Endothelial cell of umbilical vein (primary cell): ENCODE measurements at regions not wholly inside any gene's neighbourhood (a gene's known extent, or its start where the extent isn't known, plus 50 kb on each side); places are given as distances from the start of the nearest gene placed in this dataset.

Source experiments
- BruUV-seq: library from RNA; stranded (reverse); fragments of 400-500 nt; replicated peaks from 2 replicates; lab custom pipeline; 2021; lab: Mats Ljungman, UMichigan
- CTCF ChIA-PET: fragments of 300-600, 350-600 bp; sonication (Branson Sonifier 250); formaldehyde crosslinking; loops from one replicate; lab custom pipeline; 2021; ENCODE audit warnings: antibody characterized with exemption, inconsistent platforms; lab: Charles Lee
- POLR2A ChIA-PET: fragments of 300-600, 350-600 bp; sonication (Branson Sonifier 250); formaldehyde crosslinking; loops from one replicate; lab custom pipeline; 2021; ENCODE audit warnings: antibody characterized with exemption, inconsistent platforms; lab: Charles Lee
- DNase-seq: peaks from one replicate; pipeline ENCODE4 v3.0.0-alpha.2; 2011; ENCODE audit warnings: low read depth, low spot score
- FAIRE-seq: peaks from 2 replicates; lab custom pipeline; 2011; peaks lifted over from hg19 to GRCh38; lab: Jason Lieb, UNC
- H2AFZ ChIP-seq: 2 replicates; pipeline ENCODE4 v1.6.0; 2012; ENCODE audit warnings: low read depth, low read length, control low read depth, inconsistent platforms
- H3K27ac ChIP-seq: 2 replicates; pipeline ENCODE4 v1.5.1; 2011; ENCODE audit warnings: low read depth, mild to moderate bottlenecking, control low read depth, low read length, moderate library complexity; ENCODE audit not compliant: insufficient read depth
- H3K27me3 ChIP-seq, 2 experiments: 2 replicates each; pipeline versions ENCODE4 v1.6.0 to v1.6.1; 2011; ENCODE audit warnings: low read length in 2 of 2, mixed read lengths in 1 of 2; ENCODE audit not compliant: control insufficient read depth in 2 of 2, insufficient read depth in 2 of 2
- H3K36me3 ChIP-seq, 2 experiments: 2 replicates in 1 of 2; 3 replicates in 1 of 2; pipeline ENCODE4 v1.5.1; 2011; ENCODE audit warnings: low read length in 2 of 2, mild to moderate bottlenecking in 1 of 2, moderate library complexity in 1 of 2; ENCODE audit not compliant: control insufficient read depth in 2 of 2, insufficient read depth in 2 of 2; ENCODE audit errors: extremely low read depth in 1 of 2
- H3K4me1 ChIP-seq: 3 replicates; pipeline ENCODE4 v1.5.1; 2011; ENCODE audit warnings: mild to moderate bottlenecking, low read length; ENCODE audit not compliant: control insufficient read depth, insufficient read depth; ENCODE audit errors: extremely low read depth
- H3K4me2 ChIP-seq: 2 replicates; pipeline ENCODE4 v1.6.1; 2011; ENCODE audit warnings: low read length, control low read depth, mixed read lengths; ENCODE audit not compliant: insufficient read depth
- H3K4me3 ChIP-seq, 3 experiments: fragments of 200-600 bp in 1 of 3; sonication (generic), shearing (Covaris generic) in 1 of 3; replicated peaks in 1 of 3; 2 replicates each; pipeline ENCODE4 v1.5.1; 2011 to 2016; ENCODE audit warnings: control low read depth in 3 of 3, low read length in 3 of 3, mild to moderate bottlenecking in 2 of 3, inconsistent platforms in 1 of 3, low read depth in 1 of 3, moderate library complexity in 1 of 3; ENCODE audit not compliant: insufficient read depth in 1 of 3
- H3K79me2 ChIP-seq: 2 replicates; pipeline ENCODE4 v1.6.0; 2012; ENCODE audit warnings: low read length, inconsistent platforms; ENCODE audit not compliant: control insufficient read depth, insufficient read depth
- H3K9ac ChIP-seq: replicated peaks from 2 replicates; pipeline ENCODE3; 2011; ENCODE audit warnings: low read length, control low read depth; ENCODE audit not compliant: insufficient read depth; ENCODE audit errors: extremely low read depth
- H3K9me1 ChIP-seq: replicated peaks from 3 replicates; pipeline ENCODE4 v1.6.0; 2011; ENCODE audit warnings: mild to moderate bottlenecking, low read length; ENCODE audit not compliant: control insufficient read depth, insufficient read depth; ENCODE audit errors: extremely low read depth
- H3K9me3 ChIP-seq: replicated peaks from 2 replicates; pipeline ENCODE4 v1.5.1; 2012; ENCODE audit warnings: low read length, inconsistent platforms; ENCODE audit not compliant: control insufficient read depth, insufficient read depth
- H4K20me1 ChIP-seq: replicated peaks from 2 replicates; pipeline ENCODE3; 2011; ENCODE audit warnings: mild to moderate bottlenecking, low read length; ENCODE audit not compliant: control insufficient read depth, insufficient read depth; ENCODE audit errors: extremely low read depth
- EZH2 ChIP-seq: IDR thresholded peaks from 2 replicates; pipeline ENCODE4 v1.6.1; 2012; ENCODE audit warnings: borderline replicate concordance, low read depth, mild to moderate bottlenecking, moderate library complexity, low read length, inconsistent platforms; ENCODE audit not compliant: severe bottlenecking
- FOS ChIP-seq: IDR thresholded peaks from 2 replicates; pipeline ENCODE4 v1.6.1; 2011; ENCODE audit warnings: mild to moderate bottlenecking, low read length, moderate library complexity, borderline replicate concordance; ENCODE audit not compliant: insufficient read depth
- GATA2 ChIP-seq: IDR thresholded peaks from 2 replicates; pipeline ENCODE4 v1.7.0; 2011; ENCODE audit warnings: low read depth, mild to moderate bottlenecking, moderate library complexity, mixed read lengths, low read length; ENCODE audit not compliant: insufficient read length, insufficient read depth
- JUN ChIP-seq: IDR thresholded peaks from 2 replicates; pipeline ENCODE4 v1.6.1; 2011; ENCODE audit warnings: borderline replicate concordance, low read depth; ENCODE audit not compliant: insufficient read length, insufficient read depth
- MYC ChIP-seq: IDR thresholded peaks from one replicate; pipeline ENCODE4 v1.6.1; 2011; ENCODE audit warnings: mild to moderate bottlenecking, low read depth, low read length
- POLR2A ChIP-seq: IDR thresholded peaks from 2 replicates; pipeline ENCODE4 v1.6.1; 2012; ENCODE audit warnings: low read depth, mild to moderate bottlenecking, control low read depth, low read length
- POLR2AphosphoS5 ChIP-seq: IDR thresholded peaks from 2 replicates; pipeline ENCODE4 v1.6.1; 2012; ENCODE audit warnings: low read depth, mild to moderate bottlenecking, control low read depth, low read length, moderate library complexity; ENCODE audit not compliant: insufficient read depth
- dilution Hi-C: fragments of 300-500 bp; cut with MboI; formaldehyde crosslinking; loops from one replicate; pipeline ENCODE4 v1.15.0; 2019; ENCODE audit warnings: low sequenced_read_pairs; ENCODE audit not compliant: extremely low pct_ligation_motif_present
- intact Hi-C: fragments of 100-400 bp; cut with micrococcal nuclease; formaldehyde crosslinking; loops from one replicate; pipeline ENCODE4 v1.10.0; 2022
- TF ChIP-seq, protein P1 (sequence below): IDR thresholded peaks from 2 replicates; pipeline ENCODE4 v1.6.1; 2011; ENCODE audit not compliant: insufficient read depth, insufficient read length
- TF ChIP-seq, protein P2 (sequence below), 2 donors: IDR thresholded peaks; 1 replicate in 1 of 2; 2 replicates in 1 of 2; pipeline ENCODE4 v1.5.1; 2011; ENCODE audit warnings: low read length in 2 of 2, mild to moderate bottlenecking in 2 of 2, moderate library complexity in 2 of 2, control low read depth in 1 of 2, inconsistent platforms in 1 of 2, low read depth in 1 of 2; ENCODE audit not compliant: insufficient read depth in 1 of 2; ENCODE audit errors: extremely low read depth in 1 of 2

DNA sequence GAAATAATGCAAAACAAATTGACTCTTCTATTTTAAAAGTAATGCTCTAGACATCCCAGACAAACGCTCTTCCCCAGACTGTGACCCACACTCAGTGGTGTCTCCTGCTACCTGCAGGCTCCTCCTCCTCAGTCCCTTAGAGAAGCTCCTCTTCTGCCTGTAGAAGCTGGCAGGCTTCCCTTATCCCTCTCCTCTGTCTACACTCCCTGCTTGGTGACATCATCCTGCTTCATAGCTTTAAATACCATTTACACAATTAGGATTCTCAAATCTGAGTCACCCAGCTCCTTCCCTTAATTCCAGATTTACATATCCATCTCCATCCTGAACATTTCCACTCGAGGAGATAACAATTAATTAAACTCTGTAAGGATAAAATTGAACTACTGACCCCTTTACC lies 167.9 kb downstream of the FBXO15 start:
- H3K4me3 ChIP-seq = no peak overlapping the region
- H2AFZ ChIP-seq = no peak overlapping the region
- H3K9me3 ChIP-seq = no peaks in the 10 kb centered on the region
- no peaks in the 10 kb centered on the region for H3K36me3 ChIP-seq
- no peaks in the 10 kb centered on the region for H4K20me1 ChIP-seq
- H3K27ac ChIP-seq = no peak overlapping the region
- no peak overlapping the region for H3K9ac ChIP-seq
- no TSS peak for BruUV-seq
- intact Hi-C loops (no loop called here), dilution Hi-C loops (no loop called here)
- H3K9me1 ChIP-seq = no peaks in the 10 kb centered on the region
- no peak for FAIRE-seq
- DNase-seq = no peak
- CTCF ChIA-PET = no interaction called here
- POLR2A ChIA-PET = no interaction called here
- H3K79me2 ChIP-seq = no peaks in the 10 kb centered on the region
- no peaks in the 10 kb centered on the region for H3K27me3 ChIP-seq
- H3K4me1 ChIP-seq = no peaks in the 10 kb centered on the region
- no peak for TF ChIP-seq POLR2AphosphoS5
- TF ChIP-seq, protein P1, sequence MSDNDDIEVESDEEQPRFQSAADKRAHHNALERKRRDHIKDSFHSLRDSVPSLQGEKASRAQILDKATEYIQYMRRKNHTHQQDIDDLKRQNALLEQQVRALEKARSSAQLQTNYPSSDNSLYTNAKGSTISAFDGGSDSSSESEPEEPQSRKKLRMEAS = no peak
- no peak for TF ChIP-seq POLR2A
- TF ChIP-seq, protein P2, sequence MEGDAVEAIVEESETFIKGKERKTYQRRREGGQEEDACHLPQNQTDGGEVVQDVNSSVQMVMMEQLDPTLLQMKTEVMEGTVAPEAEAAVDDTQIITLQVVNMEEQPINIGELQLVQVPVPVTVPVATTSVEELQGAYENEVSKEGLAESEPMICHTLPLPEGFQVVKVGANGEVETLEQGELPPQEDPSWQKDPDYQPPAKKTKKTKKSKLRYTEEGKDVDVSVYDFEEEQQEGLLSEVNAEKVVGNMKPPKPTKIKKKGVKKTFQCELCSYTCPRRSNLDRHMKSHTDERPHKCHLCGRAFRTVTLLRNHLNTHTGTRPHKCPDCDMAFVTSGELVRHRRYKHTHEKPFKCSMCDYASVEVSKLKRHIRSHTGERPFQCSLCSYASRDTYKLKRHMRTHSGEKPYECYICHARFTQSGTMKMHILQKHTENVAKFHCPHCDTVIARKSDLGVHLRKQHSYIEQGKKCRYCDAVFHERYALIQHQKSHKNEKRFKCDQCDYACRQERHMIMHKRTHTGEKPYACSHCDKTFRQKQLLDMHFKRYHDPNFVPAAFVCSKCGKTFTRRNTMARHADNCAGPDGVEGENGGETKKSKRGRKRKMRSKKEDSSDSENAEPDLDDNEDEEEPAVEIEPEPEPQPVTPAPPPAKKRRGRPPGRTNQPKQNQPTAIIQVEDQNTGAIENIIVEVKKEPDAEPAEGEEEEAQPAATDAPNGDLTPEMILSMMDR (IDR thresholded peaks at IDR 0.05; ENCODE audit: extremely low read depth in 1 of 2, insufficient read depth in 1 of 2, low read depth in 1 of 2, low read length in 2 of 2) = no peak
- TF ChIP-seq FOS = no peak
- TF ChIP-seq EZH2 = no peak
- no peak for TF ChIP-seq JUN
- no peak for TF ChIP-seq MYC
- TF ChIP-seq GATA2 = no peak
- H3K4me2 ChIP-seq = no peak overlapping the region
